Coronary artery (tissue), 2 donors: ENCODE measurements at regions not wholly inside any gene's neighbourhood (a gene's known extent, or its start where the extent isn't known, plus 50 kb on each side); places are given as distances from the start of the nearest gene placed in this dataset.

ENCODE experiments used
- DNase-seq: peaks from one replicate; pipeline ENCODE4 v3.0.0-alpha.2; 2017; ENCODE audit warnings: low spot score
- H3K27ac ChIP-seq, 2 donors: fragments of 200-600 bp; sonication (generic); one replicate each; pipeline ENCODE4 v1.5.1; 2016 to 2019
- H3K4me3 ChIP-seq: fragments of 200-600 bp; sonication (generic); 2 replicates; pipeline ENCODE4 v1.5.1; 2016; ENCODE audit warnings: mild to moderate bottlenecking, moderate library complexity
- CTCF ChIP-seq: fragments of 200-600 bp; sonication (generic); IDR thresholded peaks from one replicate; pipeline ENCODE4 v1.5.1; 2019; ENCODE audit warnings: antibody characterized with exemption

GRCh38 chr1:91611483-91611917 is 110.8 kb downstream of the CDC7 start:
- Histone ChIP-seq H3K27ac (no peak overlapping the region), H3K4me3 (no peak overlapping the region)
- no peak for DNase-seq
- no peak for TF ChIP-seq CTCF

GRCh38 chr1:91613595-91613994 is 112.9 kb downstream of the CDC7 start:
- no peak for TF ChIP-seq CTCF
- no peak for DNase-seq
- no peak overlapping the region for H3K4me3 ChIP-seq
- no peak overlapping the region for H3K27ac ChIP-seq

- no peak overlapping the region for H3K4me3 ChIP-seq
- DNase-seq, result no peak
- no peak overlapping the region for H3K27ac ChIP-seq
- TF ChIP-seq CTCF, result no peak
Measured at GRCh38 chr1:91616712-91617111, 116.1 kb downstream of the CDC7 start.

GRCh38 chr1:91617285-91617765 is 116.7 kb downstream of the CDC7 start:
- no peak for DNase-seq
- no peak overlapping the region for H3K4me3 ChIP-seq
- TF ChIP-seq CTCF, result no peak
- no peak overlapping the region for H3K27ac ChIP-seq

GRCh38 chr1:91619881-91620280 is 119.2 kb downstream of the CDC7 start:
- Histone ChIP-seq H3K4me3 (no peak overlapping the region), H3K27ac (no peak overlapping the region)
- no peak for TF ChIP-seq CTCF
- no peak for DNase-seq

- H3K4me3 ChIP-seq, result no peak overlapping the region
- DNase-seq, result no peak
- H3K27ac ChIP-seq, result no peak overlapping the region
- no peak for TF ChIP-seq CTCF
Measured at GRCh38 chr1:91621360-91621759, 120.7 kb downstream of the CDC7 start.

- Histone ChIP-seq H3K4me3 (no peak overlapping the region), H3K27ac (no peak overlapping the region)
- no peak for DNase-seq
- TF ChIP-seq CTCF, result no peak
Measured at GRCh38 chr1:91621907-91622306, 121.3 kb downstream of the CDC7 start.
